HCT116 (cell line): ENCODE measurements at regions not wholly inside any gene's neighbourhood (a gene's known extent, or its start where the extent isn't known, plus 50 kb on each side); places are given as distances from the start of the nearest gene placed in this dataset.

Source experiments
- ATAC-seq: fragments of 200-7000 bp; cut with Tn5 transposase; 2 replicates; pipeline ENCODE4 v1.9.1; 2020; ENCODE audit warnings: mild to moderate bottlenecking, moderate library complexity
- BruUV-seq: library from RNA; stranded (reverse); fragments of 400-500 nt; replicated peaks from 2 replicates; lab custom pipeline; 2021; lab: Mats Ljungman, UMichigan
- CTCF ChIA-PET: fragments of 300-600 bp; sonication (Branson Sonifier 250); formaldehyde crosslinking; loops from one replicate; lab custom pipeline; 2021; ENCODE audit warnings: antibody characterized with exemption; lab: Charles Lee
- POLR2A ChIA-PET: fragments of 300-600, 350-600 bp; sonication (Branson Sonifier 250); formaldehyde crosslinking; loops from one replicate; lab custom pipeline; 2021; ENCODE audit warnings: antibody characterized with exemption; lab: Charles Lee
- RAD21 ChIA-PET, 2 experiments: fragments of 300-600 bp; sonication (Branson Sonifier 250); formaldehyde crosslinking; loops; one replicate each; lab custom pipeline; 2023; ENCODE audit warnings: low total read pairs in 2 of 2; ENCODE audit not compliant: uncharacterized antibody in 2 of 2, unreplicated experiment in 2 of 2, low non-redundant PET in 1 of 2; lab: Charles Lee
- DNase-seq: peaks from one replicate; pipeline ENCODE4 v3.0.0-alpha.2; 2010; ENCODE audit warnings: low read depth, low spot score
- H2AFZ ChIP-seq: fragments of 200-600 bp; shearing (Covaris generic), sonication (generic); 2 replicates; pipeline ENCODE4 v1.6.1; 2017; ENCODE audit warnings: low read depth, mixed run types, mixed read lengths, antibody characterized with exemption, low read length; ENCODE audit not compliant: poor library complexity, severe bottlenecking
- H3K27ac ChIP-seq: 2 replicates; pipeline ENCODE4 v1.5.1; 2012; ENCODE audit warnings: low read depth, low read length
- H3K27me3 ChIP-seq: fragments of 200-600 bp; sonication (generic); 2 replicates; pipeline ENCODE4 v1.6.1; 2016; ENCODE audit warnings: mixed run types, low read length, mixed read lengths; ENCODE audit not compliant: insufficient read depth
- H3K36me3 ChIP-seq, 2 experiments: fragments of 200-500 bp in 1 of 2; fragments of 200-600 bp in 1 of 2; sonication (Bioruptor generic) in 1 of 2; sonication (generic) in 1 of 2; 2 replicates each; pipeline versions ENCODE4 v1.5.1 to v1.6.1; 2014 to 2016; ENCODE audit warnings: low read length in 2 of 2, inconsistent platforms in 1 of 2, mixed read lengths in 1 of 2, mixed run types in 1 of 2; ENCODE audit not compliant: insufficient read depth in 2 of 2, control insufficient read depth in 1 of 2
- H3K4me1 ChIP-seq, 2 experiments: fragments of 200-600 bp in 1 of 2; sonication (generic) in 1 of 2; 2 replicates each; pipeline versions ENCODE4 v1.5.1 to v1.6.1; 2012 to 2017; ENCODE audit warnings: low read length in 2 of 2, inconsistent platforms in 1 of 2, mild to moderate bottlenecking in 1 of 2, mixed read lengths in 1 of 2, mixed run types in 1 of 2, moderate library complexity in 1 of 2; ENCODE audit not compliant: insufficient read depth in 2 of 2, control insufficient read depth in 1 of 2
- H3K4me2 ChIP-seq: fragments of 200-600 bp; sonication (generic); 2 replicates; pipeline ENCODE4 v1.6.1; 2017; ENCODE audit warnings: mixed run types, low read length, mixed read lengths
- H3K4me3 ChIP-seq, 2 experiments: fragments of 200-600 bp in 1 of 2; sonication (generic) in 1 of 2; replicated peaks in 1 of 2; 2 replicates each; pipeline ENCODE4 v1.5.1; 2011 to 2016; ENCODE audit warnings: low read length in 2 of 2, control low read depth in 1 of 2, low read depth in 1 of 2, mild to moderate bottlenecking in 1 of 2, mixed read lengths in 1 of 2, mixed run types in 1 of 2
- H3K79me2 ChIP-seq: fragments of 200-600 bp; sonication (generic); 2 replicates; pipeline ENCODE4 v1.6.1; 2017; ENCODE audit warnings: mild to moderate bottlenecking, mixed run types, low read length, moderate library complexity, mixed read lengths; ENCODE audit not compliant: insufficient read depth
- H3K9ac ChIP-seq: fragments of 200-600 bp; sonication (generic); 2 replicates; pipeline ENCODE4 v1.6.1; 2016; ENCODE audit warnings: low read length, mixed read lengths
- H3K9me2 ChIP-seq: fragments of 200-600 bp; sonication (generic), shearing (Covaris generic); 2 replicates; pipeline ENCODE4 v1.6.1; 2017; ENCODE audit warnings: mixed run types, mild to moderate bottlenecking, moderate library complexity; ENCODE audit not compliant: insufficient read depth
- H3K9me3 ChIP-seq, 2 experiments: fragments of 200-500 bp in 1 of 2; fragments of 200-600 bp in 1 of 2; sonication (Bioruptor generic) in 1 of 2; sonication (generic) in 1 of 2; 2 replicates each; pipeline ENCODE4 v1.6.1; 2014 to 2017; ENCODE audit warnings: low read length in 2 of 2, mixed read lengths in 2 of 2, inconsistent platforms in 1 of 2, low read depth in 1 of 2, mild to moderate bottlenecking in 1 of 2, mixed run types in 1 of 2, moderate library complexity in 1 of 2; ENCODE audit not compliant: control insufficient read depth in 1 of 2, insufficient read depth in 1 of 2
- H4K20me1 ChIP-seq: fragments of 200-600 bp; sonication (generic), shearing (Covaris generic); 2 replicates; pipeline ENCODE4 v1.6.1; 2017; ENCODE audit warnings: mixed run types, mild to moderate bottlenecking, moderate library complexity; ENCODE audit not compliant: insufficient read depth
- ATF3 ChIP-seq: IDR thresholded peaks from 2 replicates; pipeline ENCODE4 v1.6.1; 2012
- CEBPB ChIP-seq: IDR thresholded peaks from 2 replicates; pipeline ENCODE4 v1.6.1; 2012; ENCODE audit warnings: low read depth
- CTCF ChIP-seq, 3 experiments: fragments of 200-600 bp in 1 of 3; sonication (generic) in 1 of 3; IDR thresholded peaks in 2 of 3; conservative IDR thresholded peaks in 1 of 3; 2 replicates each; pipeline ENCODE4 v1.5.1; 2012 to 2017; ENCODE audit warnings: low read depth in 2 of 3, low read length in 2 of 3, antibody characterized with exemption in 1 of 3, borderline replicate concordance in 1 of 3, control low read depth in 1 of 3, mild to moderate bottlenecking in 1 of 3, mixed read lengths in 1 of 3, mixed run types in 1 of 3, moderate library complexity in 1 of 3; ENCODE audit not compliant: insufficient read depth in 1 of 3
- EGR1 ChIP-seq: IDR thresholded peaks from 2 replicates; pipeline ENCODE4 v1.6.1; 2012; ENCODE audit warnings: low read depth
- ELF1 ChIP-seq: IDR thresholded peaks from 2 replicates; pipeline ENCODE4 v1.6.1; 2012; ENCODE audit warnings: low read depth, borderline replicate concordance
- EZH2 ChIP-seq: fragments of 200-600 bp; sonication (generic); IDR thresholded peaks from 2 replicates; pipeline ENCODE4 v1.6.1; 2017; ENCODE audit warnings: antibody characterized with exemption, mixed run types
- JUND ChIP-seq: IDR thresholded peaks from 2 replicates; pipeline ENCODE4 v1.6.1; 2012
- MAX ChIP-seq: IDR thresholded peaks from 2 replicates; pipeline ENCODE4 v1.6.1; 2012
- POLR2A ChIP-seq: IDR thresholded peaks from 2 replicates; pipeline ENCODE4 v1.7.0; 2011; ENCODE audit warnings: borderline replicate concordance; ENCODE audit not compliant: insufficient read depth, insufficient read length; ENCODE audit errors: extremely low read depth
- POLR2AphosphoS5 ChIP-seq: IDR thresholded peaks from 2 replicates; pipeline ENCODE4 v1.6.1; 2011; ENCODE audit warnings: mild to moderate bottlenecking, low read depth, low read length, moderate library complexity
- RAD21 ChIP-seq: IDR thresholded peaks from 2 replicates; pipeline ENCODE4 v1.6.1; 2012; ENCODE audit warnings: low read depth, mild to moderate bottlenecking
- REST ChIP-seq: IDR thresholded peaks from 2 replicates; pipeline ENCODE4 v1.6.1; 2012; ENCODE audit warnings: low read depth
- TCF7L2 ChIP-seq: IDR thresholded peaks from 2 replicates; pipeline ENCODE4 v1.7.0; 2011; ENCODE audit warnings: borderline replicate concordance, inconsistent platforms; ENCODE audit not compliant: insufficient read depth, insufficient read length; ENCODE audit errors: extremely low read depth
- ZBTB33 ChIP-seq: IDR thresholded peaks from 2 replicates; pipeline ENCODE4 v1.6.1; 2011; ENCODE audit warnings: mild to moderate bottlenecking, low read length, moderate library complexity; ENCODE audit not compliant: insufficient replicate concordance; ENCODE audit errors: extremely low read depth
- ZFX ChIP-seq: fragments of 450-650 bp; IDR thresholded peaks from 2 replicates; pipeline ENCODE4 v1.6.1; 2017
- ZNF274 ChIP-seq: fragments of 200-500 bp; sonication (Bioruptor generic); IDR thresholded peaks from 2 replicates; pipeline ENCODE4 v1.6.1; 2014; ENCODE audit warnings: mild to moderate bottlenecking, low read depth, low read length, inconsistent platforms
- intact Hi-C: fragments of 100-400 bp; cut with micrococcal nuclease; formaldehyde crosslinking; loops from 2 replicates; pipeline ENCODE4 v1.10.0; 2022

- BruUV-seq: no TSS peak
- H3K79me2 ChIP-seq: no peaks in the 10 kb centered on the region
- DNase-seq (no peak), ATAC-seq (no peak)
- intact Hi-C loops: no loop called here
- no peaks in the 10 kb centered on the region for H3K36me3 ChIP-seq
- H3K9me3 ChIP-seq: no peaks in the 10 kb centered on the region
- H3K4me2 ChIP-seq: no peak overlapping the region
- no peak overlapping the region for H3K4me3 ChIP-seq
- H2AFZ ChIP-seq: no peak overlapping the region
- H3K27me3 ChIP-seq: no peaks in the 10 kb centered on the region
- RAD21 ChIA-PET: no interaction called here
- no peaks in the 10 kb centered on the region; the same call in 1 of the 2 replicates for H4K20me1 ChIP-seq
- H3K27ac ChIP-seq: no peak overlapping the region
- POLR2A ChIA-PET: no interaction called here
- TF ChIP-seq CTCF (IDR thresholded peaks at IDR 0.05 in 2 of 3, conservative IDR thresholded peaks at IDR 0.05 in 1 of 3; ENCODE audit: borderline replicate concordance in 1 of 3, insufficient read depth in 1 of 3, low read depth in 2 of 3, low read length in 2 of 3) (no peak), POLR2AphosphoS5 (no peak), TCF7L2 (no peak), ZNF274 (no peak), REST (no peak), EZH2 (no peak), ZBTB33 (no peak), ATF3 (no peak), ZFX (no peak), POLR2A (no peak), CEBPB (no peak), JUND (no peak), RAD21 (no peak), ELF1 (no peak), EGR1 (no peak), MAX (no peak)
- TF ChIP-seq, all 23 proteins: peak for 0
- CTCF ChIA-PET: no interaction called here
- Histone ChIP-seq H3K9ac (no peak overlapping the region), H3K4me1 (no peaks in the 10 kb centered on the region), H3K9me2 (no peaks in the 10 kb centered on the region)
Observed at GRCh38 chr6:133047065-133047665, 194.0 kb upstream of the EYA4 start.
